TTC549 (cell line): ENCODE measurements at regions not wholly inside any gene's neighbourhood (a gene's known extent, or its start where the extent isn't known, plus 50 kb on each side); places are given as distances from the start of the nearest gene placed in this dataset.

Experiments used
- FAIRE-seq: peaks from 2 replicates; lab custom pipeline; 2012; peaks lifted over from hg19 to GRCh38; lab: Jason Lieb, UNC

DNA sequence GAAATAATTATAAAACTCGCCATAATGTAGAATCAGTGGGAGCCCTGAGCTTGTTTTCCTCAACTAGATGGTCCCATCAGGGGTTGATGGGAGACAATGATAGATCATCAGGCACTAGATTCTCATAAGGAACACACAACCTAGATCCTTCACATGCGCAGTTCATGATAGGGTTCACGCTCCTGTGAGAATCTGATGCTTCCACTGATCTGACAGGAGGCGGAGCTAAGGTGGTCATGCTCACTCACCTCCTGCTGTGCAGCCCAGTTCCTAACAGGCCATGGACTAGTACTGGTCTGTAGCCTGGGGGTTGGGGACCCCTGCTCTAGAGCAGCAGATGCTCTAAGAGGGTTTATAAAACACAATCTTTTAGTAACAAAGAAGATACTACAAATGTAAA lies 183.6 kb downstream of the ANXA2 start:
- no peak for FAIRE-seq

DNA sequence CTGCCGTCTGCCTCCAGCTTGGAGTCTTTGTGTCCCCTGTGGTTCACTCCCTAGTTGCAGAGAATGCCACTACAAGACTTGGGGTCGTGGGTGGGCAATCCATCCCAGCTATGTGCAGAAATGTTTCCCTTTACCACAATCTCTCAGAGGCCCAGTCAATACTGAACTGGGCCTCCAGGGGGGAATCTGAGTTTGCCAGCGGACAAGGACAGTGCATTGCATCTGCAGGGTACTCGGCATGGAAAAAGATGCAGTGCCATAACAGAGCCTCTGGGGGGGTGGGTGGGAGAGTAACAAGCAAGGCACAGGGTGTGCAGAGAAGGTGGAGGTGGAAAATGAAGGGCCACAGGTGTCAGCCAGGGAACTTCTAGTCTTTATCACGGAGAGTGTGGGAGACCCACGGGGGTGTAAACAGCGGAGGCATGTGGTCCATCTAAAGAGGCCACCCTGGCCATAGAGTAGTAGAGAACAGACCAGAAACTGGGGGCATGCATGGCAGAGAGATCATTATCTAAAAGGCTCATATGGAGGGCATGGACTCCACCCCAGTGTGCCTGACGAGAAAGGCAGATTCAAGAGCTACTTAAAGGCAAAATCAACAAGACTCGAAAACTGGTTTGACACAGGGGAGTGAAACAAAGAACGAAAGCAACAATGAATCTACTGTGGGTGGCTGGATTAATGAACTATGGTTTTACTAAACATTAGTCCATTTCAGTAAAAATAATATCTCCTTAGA lies 182.4 kb downstream of the ANXA2 start:
- FAIRE-seq: no peak

DNA sequence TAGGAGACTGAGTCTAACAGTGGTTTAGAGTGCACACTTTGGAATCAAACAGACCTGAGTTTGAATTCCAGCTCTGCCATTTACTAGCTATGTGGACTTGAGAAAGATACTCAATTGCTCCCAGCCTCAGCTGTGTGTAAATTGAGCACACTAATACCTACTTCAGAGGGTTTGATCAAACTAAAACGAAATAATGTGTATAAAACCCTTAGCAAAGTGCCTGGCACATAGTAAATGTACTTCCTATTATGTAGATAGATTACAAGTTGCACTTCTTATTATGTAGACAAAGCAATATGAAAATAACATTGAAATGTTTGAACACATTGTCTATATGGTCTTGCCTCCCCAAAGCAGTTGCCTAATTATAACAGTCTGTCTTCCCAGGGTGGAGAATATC lies 180.6 kb downstream of the ANXA2 start:
- FAIRE-seq: no peak

DNA sequence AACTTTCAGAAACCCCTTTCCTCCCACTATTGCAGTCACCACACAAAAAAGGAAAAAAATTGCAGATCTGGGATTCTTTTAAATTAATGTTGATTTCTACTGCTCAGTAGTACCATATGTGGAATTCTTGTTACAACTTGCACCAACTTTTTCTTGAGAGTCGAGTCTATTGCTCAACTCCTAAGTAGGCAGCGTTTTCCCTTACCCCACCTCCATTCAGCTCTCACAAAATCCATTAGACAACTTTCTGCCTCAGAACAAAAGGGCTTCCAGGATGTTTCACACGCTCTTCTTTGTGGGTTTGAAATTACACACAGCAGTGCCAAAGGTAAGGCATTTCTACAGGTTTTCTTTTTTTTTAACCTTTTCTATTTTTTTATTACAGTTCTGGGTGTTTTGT lies 179.5 kb downstream of the ANXA2 start:
- no peak for FAIRE-seq

DNA sequence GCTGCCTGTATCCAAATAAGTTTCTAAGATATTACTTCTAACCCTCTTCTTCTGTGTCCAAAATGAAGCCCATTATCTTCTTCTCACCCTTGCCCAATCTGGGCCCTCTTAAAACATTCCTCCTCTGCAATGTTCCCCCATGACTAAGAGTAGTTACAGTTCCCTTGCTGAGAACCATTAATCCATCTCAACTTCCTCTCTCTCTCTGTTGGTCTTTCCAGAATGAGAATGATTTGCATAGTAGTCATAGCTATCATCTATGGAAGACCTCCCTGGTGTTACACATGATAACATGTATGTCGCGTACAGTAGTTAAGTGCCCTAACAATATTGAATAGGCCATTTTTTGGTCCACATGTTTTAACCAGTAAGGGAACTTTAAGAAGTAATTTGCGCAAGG lies 177.9 kb downstream of the ANXA2 start:
- FAIRE-seq: no peak

DNA sequence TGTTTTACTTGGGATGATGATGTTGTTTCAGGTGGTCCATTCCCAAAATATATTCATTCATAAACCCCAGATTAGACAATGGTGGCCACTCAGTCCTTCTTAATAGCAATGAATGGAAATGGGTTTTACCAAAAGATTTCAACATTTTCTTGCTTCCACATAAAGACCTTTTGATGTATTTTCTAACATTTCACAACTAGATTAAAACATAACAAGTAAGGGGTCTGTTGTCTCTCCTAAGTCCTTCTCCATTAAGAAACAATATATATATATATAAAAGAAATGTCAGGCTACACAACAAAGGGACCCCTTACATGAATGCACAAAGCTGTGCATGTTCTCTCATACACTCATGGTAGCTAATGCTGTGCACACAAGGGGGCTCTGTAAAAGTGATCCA lies 176.4 kb downstream of the ANXA2 start:
- FAIRE-seq: no peak

DNA sequence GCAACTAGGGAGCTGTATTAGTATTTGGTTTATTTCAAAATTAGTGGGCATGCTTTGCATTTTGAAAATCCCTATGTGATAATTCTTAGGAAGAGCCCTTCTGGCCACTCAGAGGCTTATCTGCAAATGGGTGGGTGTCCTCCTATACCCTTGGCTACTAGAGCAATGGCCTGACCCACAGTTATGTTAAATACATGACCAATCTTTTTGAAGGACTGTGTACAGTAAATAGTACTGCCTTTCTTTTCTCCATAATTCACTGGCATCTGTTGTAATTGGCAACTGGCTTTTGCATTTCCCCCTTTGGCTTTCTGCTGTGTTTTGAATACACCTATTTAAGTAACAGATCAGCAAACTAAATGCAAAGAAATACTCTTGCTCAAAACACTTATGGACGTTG lies 175.4 kb downstream of the ANXA2 start:
- no peak for FAIRE-seq

DNA sequence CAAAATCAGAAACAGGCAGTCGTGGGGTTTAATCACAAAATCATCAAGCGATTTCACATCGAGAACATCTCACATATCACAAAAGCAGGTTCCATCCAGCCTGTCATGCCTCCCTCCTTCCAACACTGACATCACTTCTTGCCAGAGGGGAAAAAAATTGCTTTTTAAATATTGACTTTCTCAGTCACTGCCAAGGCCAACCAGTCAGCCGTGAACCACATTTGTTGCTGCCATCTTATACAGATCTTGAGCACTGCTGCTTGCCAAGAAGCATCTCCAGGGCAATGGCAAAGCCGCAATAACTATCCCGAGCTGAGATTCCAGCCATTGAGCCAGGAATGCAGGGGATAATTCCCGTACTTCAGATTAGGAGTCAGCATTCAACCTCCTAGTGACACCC lies 174.6 kb downstream of the ANXA2 start:
- FAIRE-seq: no peak

DNA sequence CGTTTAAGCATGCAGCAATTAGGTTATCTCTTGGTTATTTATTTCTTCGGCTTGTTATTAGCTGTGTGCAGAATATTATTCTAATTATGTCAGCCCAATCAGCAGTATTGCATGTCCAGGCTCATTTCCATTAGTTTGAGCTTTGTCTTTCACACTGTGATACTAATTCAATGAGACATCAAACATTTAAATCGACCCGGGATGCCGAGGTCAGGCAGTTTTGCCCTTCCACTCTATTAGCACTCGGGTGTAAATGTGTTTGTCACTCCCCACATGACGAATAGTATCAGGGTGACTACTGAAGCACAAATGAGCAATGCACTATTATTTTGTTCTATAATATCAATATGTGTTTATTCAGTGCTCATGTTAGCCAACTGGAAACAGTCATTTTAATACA lies 170.9 kb downstream of the ANXA2 start:
- no peak for FAIRE-seq

DNA sequence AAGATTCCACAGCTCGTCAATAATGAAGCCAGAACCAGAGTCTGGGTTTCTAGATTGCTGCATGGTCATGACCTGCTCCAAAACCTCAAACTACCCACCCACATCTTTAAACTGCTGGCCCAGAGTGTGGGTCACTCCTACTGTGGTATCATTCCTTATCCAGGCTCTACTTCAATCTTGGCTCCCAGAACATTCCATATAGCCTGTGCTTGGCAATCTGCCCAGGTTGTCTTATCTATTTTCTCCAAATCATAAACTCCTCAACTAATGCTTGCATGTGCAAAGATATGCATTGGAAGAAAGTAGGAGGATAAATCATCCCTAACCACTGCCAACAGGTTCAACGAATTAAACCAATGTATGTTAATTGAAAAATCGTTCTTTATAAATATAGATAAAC lies 169.7 kb downstream of the ANXA2 start:
- FAIRE-seq: no peak

DNA sequence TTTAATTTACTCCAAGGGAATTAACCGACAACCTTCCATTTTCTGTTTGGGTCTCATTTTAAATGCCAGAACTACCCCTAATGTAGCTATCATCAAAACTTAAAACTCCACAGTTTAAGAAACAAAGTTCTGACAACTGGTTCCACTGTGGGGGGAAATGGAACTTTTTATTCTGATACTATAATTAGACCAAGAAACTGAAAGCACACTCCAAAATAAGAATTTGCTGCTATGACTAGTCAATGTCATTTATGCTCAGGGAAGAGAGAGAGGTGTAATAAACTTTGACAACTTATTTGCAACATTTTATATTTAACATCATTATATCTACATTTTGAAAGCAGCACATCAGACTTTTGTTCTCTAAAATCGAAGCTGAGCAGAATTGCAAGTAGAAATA lies 169.2 kb downstream of the ANXA2 start:
- FAIRE-seq: no peak

DNA sequence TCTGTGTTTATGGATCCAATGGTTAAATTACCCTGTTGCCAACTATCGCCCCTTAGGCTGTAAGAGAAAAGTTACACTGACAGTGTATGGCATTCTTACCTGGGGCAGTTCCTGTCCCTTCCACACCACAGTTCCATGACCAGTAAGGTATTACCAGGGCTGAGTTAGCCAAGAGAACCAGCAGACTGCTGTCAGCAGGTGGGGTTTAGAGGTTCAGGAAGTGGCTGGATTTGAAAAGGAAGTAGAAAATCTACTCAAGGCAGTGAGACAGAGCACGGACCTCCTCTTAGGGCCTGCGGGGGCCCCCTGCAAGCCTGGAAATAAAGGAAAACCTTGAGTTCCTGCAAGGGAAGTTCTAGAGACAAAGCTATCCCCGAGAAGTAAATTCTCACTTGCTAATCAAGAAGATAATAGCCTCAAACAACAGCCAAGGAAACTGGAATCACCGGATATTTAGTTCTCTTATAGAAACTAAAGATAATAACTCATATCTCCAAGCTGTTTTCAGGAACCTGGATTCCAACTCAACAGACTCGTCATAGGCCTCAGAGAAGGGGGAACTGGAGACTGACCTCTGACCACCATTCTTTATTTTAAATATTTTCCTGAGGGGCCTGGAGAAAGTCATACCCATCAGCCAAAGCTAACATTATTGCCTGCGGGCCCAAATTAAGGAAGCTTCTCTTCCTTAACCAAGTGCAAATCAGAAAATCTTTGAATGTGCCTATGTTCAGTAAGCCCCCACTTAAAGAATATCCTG lies 161.7 kb downstream of the ANXA2 start:
- no peak for FAIRE-seq

DNA sequence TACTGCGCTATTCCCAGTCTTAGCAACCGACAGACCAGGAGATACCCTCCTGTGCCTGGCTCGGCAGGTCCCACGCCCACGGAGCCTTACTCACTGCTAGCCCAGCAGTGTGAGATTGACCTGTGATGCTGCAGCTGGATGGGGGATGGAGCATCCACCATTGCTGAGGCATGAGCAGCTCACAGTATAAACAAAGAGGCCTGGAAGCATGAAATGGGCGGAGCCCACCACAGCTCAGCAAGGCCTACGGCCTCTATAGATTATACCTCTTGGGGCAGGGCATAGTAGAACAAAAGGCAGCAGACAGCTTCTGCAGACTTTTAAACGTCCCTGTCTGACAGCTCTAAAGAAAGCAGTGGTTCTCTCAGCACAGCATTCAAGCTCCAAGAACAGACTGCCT lies 160.3 kb downstream of the ANXA2 start:
- no peak for FAIRE-seq

DNA sequence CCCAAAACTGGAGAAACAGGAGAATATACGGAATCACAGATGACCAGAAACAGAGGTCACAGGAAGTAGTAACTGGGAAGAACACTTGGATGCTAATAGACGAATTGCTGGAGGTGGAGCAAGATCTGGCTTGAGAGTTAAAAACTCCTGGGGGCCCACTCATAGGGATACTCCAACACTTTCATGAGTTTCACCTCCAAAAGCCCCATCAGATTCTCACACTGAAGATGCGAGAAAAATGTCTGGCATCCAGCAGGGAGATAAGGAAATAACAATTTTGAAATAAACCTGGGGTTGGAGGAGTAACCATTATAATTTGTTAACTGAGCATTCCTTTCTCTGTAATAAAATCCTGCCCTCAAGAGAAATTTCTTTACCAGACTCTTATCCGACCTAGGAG lies 154.0 kb downstream of the ANXA2 start:
- no peak for FAIRE-seq

DNA sequence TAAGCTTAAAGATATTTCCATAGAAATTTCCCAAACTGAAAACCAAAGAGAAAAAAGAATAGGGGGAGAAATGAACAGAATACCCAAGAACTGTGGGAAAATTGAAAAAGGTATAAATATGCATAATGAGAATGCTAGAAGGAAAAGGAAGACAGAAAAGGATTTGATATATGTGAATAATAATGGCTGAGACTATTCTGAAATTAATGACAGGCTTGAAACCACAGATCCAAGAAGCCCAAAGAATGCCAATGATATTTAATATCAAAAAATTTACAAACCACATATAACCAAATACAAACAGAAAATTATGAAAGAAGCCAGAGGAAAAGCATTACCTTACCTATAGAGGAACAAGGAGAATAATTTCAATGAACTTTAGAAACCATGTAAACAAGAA lies 153.0 kb downstream of the ANXA2 start:
- no peak for FAIRE-seq

DNA sequence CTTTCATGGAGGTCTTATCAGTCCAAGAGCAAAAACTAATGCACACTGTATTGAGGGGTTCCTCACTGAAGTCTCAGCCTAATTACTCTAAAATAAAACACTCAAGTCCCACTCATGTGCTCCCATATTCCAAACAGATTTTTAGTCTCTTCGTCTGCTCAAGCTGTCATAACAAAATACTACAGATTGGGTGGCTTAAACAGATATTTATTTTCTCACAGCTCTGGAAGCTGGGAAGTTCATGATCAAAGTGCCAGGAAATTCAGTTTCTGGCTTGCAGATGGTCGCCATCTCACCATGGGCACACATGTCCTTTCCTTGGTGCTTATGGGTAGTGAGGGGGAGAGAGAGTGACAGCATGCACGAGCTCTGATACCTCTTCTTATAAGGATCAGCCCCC lies 147.5 kb downstream of the ANXA2 start:
- no peak for FAIRE-seq

DNA sequence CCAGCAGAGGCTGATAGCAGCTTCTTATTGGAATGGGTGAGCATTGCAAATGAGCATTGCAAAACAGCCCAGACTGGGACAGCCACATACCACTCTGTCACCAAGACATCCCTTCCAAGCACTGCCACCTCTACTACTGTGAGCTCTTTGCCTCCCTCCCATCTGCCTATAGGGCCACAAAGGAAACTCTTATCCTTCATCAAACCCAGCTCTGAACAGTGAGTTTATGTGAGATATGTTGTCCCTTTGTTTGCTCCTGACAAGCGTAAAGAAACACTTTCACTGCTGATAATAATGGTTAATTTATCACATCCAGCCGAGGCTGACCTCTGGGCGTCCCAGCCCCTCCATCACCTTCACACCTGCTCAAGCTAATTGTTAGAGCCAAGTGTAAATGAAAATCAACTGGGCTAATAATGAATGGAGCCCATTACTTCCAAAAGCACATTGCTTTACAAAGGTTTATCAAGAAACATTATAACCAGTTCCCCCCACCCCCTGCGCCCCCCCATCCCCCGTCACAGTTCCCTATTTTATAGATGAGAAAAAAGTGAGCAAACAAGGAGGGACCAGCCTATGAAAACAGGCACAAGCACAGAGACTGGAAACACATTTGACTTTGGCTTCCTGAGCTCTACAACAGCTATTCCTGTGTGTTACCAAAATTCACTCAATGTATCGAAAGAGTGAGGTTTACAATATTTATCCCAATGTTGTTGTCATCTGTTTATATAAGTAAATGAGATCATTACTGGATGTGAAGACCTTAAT lies 146.3 kb downstream of the ANXA2 start:
- FAIRE-seq: no peak

DNA sequence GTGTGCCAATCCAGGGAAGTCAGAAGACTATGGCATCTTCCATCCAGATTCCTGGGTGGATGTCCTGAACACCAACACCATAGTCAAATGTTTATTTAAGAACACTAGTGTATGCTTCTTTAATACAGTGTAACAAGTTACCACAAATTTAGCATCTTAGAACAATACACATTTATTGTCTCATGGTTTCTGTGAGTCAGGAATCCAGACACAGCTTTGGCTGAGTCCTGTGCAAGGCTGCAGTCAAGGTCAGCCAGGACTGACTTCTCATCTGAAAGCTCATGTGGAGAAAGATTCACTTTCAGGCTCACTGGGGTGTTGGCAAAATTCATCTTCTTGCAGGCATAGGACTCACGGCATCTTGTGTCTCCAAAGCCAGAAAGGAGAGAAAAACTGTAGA lies 143.4 kb downstream of the ANXA2 start:
- no peak for FAIRE-seq

DNA sequence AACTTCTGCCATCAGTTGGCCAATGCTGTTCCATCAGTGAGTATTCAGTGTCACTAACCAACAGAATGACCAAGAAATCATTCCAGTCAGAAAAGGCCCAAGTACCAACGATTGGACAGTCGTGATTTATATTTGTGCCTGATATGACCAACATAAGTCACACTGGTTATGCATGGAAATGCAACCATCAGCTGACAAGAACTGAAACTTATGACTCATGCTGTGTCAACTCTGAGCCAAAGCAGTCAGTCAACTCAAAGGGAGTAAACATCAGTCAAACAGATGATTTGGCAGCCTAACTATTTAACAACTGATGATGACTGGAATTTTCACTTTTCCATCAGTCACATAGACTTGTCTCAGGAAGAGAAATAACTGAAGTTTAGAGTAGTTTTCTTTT lies 142.4 kb downstream of the ANXA2 start:
- FAIRE-seq: no peak

DNA sequence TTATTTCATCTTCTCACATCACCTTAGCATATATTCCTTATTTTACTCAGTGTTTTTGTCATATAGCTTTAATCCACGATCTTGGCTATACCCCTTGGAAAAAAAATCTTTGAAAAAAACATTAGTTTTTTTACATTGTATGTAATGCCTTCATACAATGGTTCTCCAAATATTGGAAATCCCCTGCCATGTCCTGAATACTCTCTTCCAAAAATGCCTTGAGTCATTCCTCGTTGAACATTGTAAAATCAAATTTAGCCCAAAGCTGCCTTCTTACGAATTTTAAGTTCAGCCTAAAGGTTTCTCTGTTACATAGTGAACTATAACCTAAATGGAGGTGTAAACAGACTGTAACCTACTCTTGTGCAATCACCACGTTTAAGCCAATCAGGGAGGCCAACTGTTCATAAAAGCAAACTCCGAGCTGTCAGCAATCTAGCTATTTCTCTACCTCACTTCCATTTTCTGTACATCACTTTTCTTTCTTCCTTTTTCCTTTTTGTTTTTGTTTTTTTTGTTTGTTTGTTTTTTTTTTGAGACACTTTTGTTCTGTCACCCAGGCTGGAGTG lies 140.1 kb downstream of the ANXA2 start:
- no peak for FAIRE-seq

DNA sequence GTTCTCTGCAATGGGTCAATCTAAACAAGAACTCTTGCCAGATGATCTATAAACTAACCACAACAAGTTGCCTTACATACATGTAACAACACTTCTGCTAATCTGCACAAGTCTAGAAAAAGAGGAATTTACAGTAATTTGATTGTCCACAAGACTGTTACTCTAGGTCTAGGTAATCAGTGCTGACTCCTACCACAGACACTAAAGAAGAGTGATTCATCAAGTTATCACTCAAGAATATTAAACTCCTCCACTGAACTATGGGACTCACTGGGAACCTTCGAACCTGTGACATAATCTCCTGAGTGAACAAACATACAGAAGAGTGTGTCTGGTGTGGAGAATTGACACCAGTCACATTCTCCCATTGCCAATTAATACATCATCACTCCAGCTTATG lies 138.3 kb downstream of the ANXA2 start:
- no peak for FAIRE-seq

DNA sequence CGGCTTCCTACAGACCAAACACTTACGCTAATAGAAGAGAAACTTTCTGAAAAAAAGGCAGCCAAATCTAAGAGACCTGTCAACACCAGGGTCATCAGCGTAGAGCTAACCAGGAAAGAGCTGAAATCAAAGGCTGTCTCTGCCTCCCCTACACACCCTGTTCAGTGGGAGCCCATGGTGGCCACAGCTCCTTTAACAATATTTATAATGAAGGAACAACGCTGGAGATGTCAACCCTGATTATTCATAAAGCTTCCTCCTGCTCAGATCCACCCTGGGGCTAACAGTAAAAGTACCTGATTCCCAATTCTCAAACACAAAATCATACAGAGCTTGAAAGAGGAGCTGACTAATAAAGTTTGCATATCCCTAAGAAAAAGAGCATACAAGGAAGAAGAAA lies 133.7 kb downstream of the ANXA2 start:
- no peak for FAIRE-seq

DNA sequence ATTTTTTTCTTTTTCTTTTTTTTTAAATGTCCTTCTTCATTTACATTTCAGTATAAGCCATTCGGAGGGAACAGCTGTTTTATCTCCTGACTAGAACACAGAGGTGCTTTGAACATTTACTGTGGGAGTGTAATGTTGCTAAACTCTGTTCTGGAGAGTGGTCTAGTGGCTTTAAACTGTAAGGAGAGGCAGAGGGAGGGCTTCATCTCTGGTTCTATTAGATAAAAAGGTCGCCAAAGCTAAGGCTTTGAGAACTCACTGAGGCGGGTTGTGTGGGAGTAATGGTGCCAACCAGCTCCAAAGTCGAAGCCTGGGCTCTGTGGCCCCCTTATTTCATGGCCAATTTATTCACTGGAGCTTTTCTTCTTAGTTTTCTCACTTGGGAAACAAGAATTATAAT lies 133.2 kb downstream of the ANXA2 start:
- no peak for FAIRE-seq
